D721Med (cell line): ENCODE measurements at regions not wholly inside any gene's neighbourhood (a gene's known extent, or its start where the extent isn't known, plus 50 kb on each side); places are given as distances from the start of the nearest gene placed in this dataset.

ENCODE experiments used
- DNase-seq: peaks from one replicate; pipeline ENCODE4 v3.0.0; 2011; ENCODE audit warnings: low spot score; ENCODE audit not compliant: insufficient read length
- FAIRE-seq: peaks from 2 replicates; lab custom pipeline; 2011; peaks lifted over from hg19 to GRCh38; lab: Jason Lieb, UNC
- CTCF ChIP-seq: IDR thresholded peaks from 2 replicates; pipeline ENCODE4 v1.5.1; 2012; ENCODE audit warnings: mild to moderate bottlenecking, control low read depth; ENCODE audit not compliant: insufficient read depth; ENCODE audit errors: missing control alignments

- no peak for DNase-seq
- FAIRE-seq, result no peak
- TF ChIP-seq CTCF, result no peak
These were observed 145.2 kb upstream of the KLF14 start for GRCh38 chr7:130879191-130879590.

- no peak for FAIRE-seq
These were observed 146.7 kb upstream of the KLF14 start for GRCh38 chr7:130880668-130881067.

GRCh38 chr7:130881091-130881798, 147.2 kb upstream of the KLF14 start:
- FAIRE-seq, result no peak
- DNase-seq, result no peak
- TF ChIP-seq CTCF, result no peak

More at GRCh38 chr7:130880668-130881067, 146.7 kb upstream of the KLF14 start:
- TF ChIP-seq CTCF, result no peak
- no peak for DNase-seq

GRCh38 chr7:130881799-130882141, 147.8 kb upstream of the KLF14 start:
- TF ChIP-seq CTCF, result no peak
- DNase-seq (no peak), FAIRE-seq (no peak)

- DNase-seq (no peak), FAIRE-seq (no peak)
- no peak for TF ChIP-seq CTCF
These were observed 148.4 kb upstream of the KLF14 start for GRCh38 chr7:130882396-130882795.

GRCh38 chr7:130883928-130884327, 149.9 kb upstream of the KLF14 start:
- DNase-seq (no peak), FAIRE-seq (no peak)
- TF ChIP-seq CTCF, result no peak
